ENCODE measurements at regions not wholly inside any gene's neighbourhood (a gene's known extent, or its start where the extent isn't known, plus 50 kb on each side); places are given as distances from the start of the nearest gene placed in this dataset.
"Not testable (repeated sequence)": the region's sequence is repeated elsewhere in the genome, so short reads cannot be mapped to it uniquely, and the experiment has no call there.

DNA sequence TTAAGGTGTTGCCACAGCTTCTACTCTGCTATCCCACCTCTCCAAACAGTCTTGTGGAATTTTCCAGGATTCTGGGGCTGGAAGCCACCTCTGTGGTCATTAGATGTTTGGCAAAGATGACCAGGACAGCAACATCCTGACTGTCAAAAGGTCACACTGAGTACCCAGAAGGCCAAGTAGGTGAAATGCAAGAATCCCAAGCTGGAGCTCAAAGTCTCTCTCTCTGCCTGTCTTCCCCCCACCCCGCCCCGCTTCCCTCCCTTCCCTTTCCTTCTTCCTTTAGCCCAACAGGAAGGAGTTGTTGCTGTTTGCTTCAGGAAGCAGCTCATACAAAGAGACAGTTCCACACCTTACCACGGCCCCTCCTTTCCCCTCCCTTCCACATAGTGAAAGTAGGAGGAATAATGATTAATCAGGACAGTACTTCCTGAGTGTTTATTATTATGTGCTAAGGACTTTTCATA lies 75.6 kb upstream of the SLC2A1 start:
- DNase-seq (ENCODE audit: low read depth, low spot score): no peak
- H3K4me1 ChIP-seq (ENCODE audit: control insufficient read depth, insufficient read depth, low read length): no peaks in the 10 kb centered on the region; the same call in 1 of the 2 replicates
- no peak overlapping the region for H3K27ac ChIP-seq (ENCODE audit: low read length)

DNA sequence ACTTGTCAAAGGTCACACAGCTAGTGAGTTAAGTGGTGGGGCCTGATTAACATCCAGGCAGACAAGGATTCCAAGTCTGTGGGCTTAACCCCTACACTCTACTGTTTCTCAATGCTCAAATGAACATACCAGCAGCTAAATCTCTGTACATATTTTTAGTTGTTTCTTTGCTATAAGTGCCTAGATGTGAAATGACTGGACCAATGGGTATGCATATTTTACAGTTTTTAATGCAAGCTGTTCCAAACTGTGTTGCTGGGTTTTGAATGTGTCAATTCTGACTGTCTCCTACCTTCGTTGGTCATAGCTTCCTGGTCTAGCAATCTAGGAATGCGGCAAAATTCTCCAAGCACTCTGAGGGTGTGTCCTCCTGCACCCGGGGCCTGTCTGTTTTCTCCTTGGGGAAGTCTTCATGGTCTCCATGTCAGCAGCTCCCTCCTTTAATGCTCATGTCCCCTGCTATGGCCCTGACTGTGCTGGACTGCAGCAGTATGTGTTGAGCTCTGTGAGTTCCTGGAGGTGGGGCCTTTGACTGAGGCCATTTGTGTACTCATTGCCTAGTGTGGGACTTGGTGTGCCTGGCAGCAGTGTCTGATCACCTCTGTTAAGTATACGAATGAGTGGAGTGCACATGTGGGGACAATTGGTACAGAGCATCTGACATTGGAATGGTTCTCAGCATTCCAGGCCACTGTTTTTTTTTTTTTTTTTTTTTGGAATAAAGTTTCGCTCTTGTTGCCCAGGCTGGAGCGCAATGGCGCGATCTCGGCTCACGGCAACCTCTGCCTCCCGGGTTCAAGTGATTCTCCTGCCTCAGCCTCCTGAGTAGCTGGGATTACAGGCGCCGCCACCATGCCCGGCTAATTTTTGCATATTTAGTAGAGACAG lies 72.9 kb upstream of the SLC2A1 start:
- Histone ChIP-seq H3K4me1 (ENCODE audit: control insufficient read depth, insufficient read depth, low read length) (no peaks in the 10 kb centered on the region; the same call in 1 of the 2 replicates), H3K4me3 (ENCODE audit: low read length) (no peak overlapping the region), H3K36me3 (ENCODE audit: control insufficient read depth, insufficient read depth, low read length) (no peaks in the 10 kb centered on the region), H3K27ac (ENCODE audit: low read length) (no peak overlapping the region), H3K27me3 (ENCODE audit: control insufficient read depth, insufficient read depth, low read length) (no peaks in the 10 kb centered on the region), H3K9me3 (ENCODE audit: control insufficient read depth, insufficient read depth, low read length) (no peaks in the 10 kb centered on the region)
- WGBS (ENCODE audit: insufficient coverage, insufficient read length): no CpG with 5 or more reads among the region's 14 CpGs
- DNase-seq (ENCODE audit: low read depth, low spot score): no peak

More for the DNA sequence above, 75.6 kb upstream of the SLC2A1 start:
- H3K4me3 ChIP-seq (ENCODE audit: low read length): no peak overlapping the region
- no peaks in the 10 kb centered on the region for H3K27me3 ChIP-seq (ENCODE audit: control insufficient read depth, insufficient read depth, low read length)
- H3K9me3 ChIP-seq (ENCODE audit: control insufficient read depth, insufficient read depth, low read length): no peaks in the 10 kb centered on the region
- no CpG with 5 or more reads among the region's 3 CpGs for WGBS (ENCODE audit: insufficient coverage, insufficient read length)
- no peaks in the 10 kb centered on the region for H3K36me3 ChIP-seq (ENCODE audit: control insufficient read depth, insufficient read depth, low read length)

DNA sequence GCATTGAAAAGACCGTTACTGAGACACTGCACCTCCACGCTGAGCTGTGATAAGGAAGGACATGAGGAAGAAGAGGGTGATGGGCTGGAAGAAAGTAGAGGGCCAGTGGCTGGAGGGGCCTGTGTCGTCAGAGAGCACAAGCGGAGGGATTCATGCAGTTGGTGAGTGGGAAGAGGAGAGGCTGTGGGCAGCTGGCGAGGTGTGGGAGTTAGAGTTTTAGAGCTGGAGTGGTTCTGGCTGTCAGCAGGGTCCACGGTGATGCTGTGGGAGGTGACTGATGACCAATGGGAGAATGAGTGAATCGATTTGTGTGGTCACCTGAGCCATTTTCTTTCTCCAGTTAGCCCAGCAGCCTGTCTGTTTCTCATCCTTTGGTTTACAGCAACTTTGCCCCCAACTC lies 66.2 kb upstream of the SLC2A1 start:
- no peaks in the 10 kb centered on the region for H3K36me3 ChIP-seq (ENCODE audit: control insufficient read depth, insufficient read depth, low read length)
- no peak for DNase-seq (ENCODE audit: low read depth, low spot score)
- no peaks in the 10 kb centered on the region for H3K9me3 ChIP-seq (ENCODE audit: control insufficient read depth, insufficient read depth, low read length)
- H3K4me3 ChIP-seq (ENCODE audit: low read length): no peak overlapping the region
- WGBS (ENCODE audit: insufficient coverage, insufficient read length): no CpG with 5 or more reads among the region's 7 CpGs
- no peak overlapping the region for H3K27ac ChIP-seq (ENCODE audit: low read length)
- no peaks in the 10 kb centered on the region for H3K27me3 ChIP-seq (ENCODE audit: control insufficient read depth, insufficient read depth, low read length)
- no peaks in the 10 kb centered on the region for H3K4me1 ChIP-seq (ENCODE audit: control insufficient read depth, insufficient read depth, low read length)

GRCh38 chr1:43021547-43022474 lies 63.1 kb upstream of the SLC2A1 start:
- DNase-seq (ENCODE audit: low read depth, low spot score): no peak
- Histone ChIP-seq H3K27ac (ENCODE audit: low read length) (no peak overlapping the region), H3K4me3 (ENCODE audit: low read length) (no peak overlapping the region), H3K4me1 (ENCODE audit: control insufficient read depth, insufficient read depth, low read length) (no peaks in the 10 kb centered on the region), H3K9me3 (ENCODE audit: control insufficient read depth, insufficient read depth, low read length) (no peaks in the 10 kb centered on the region), H3K36me3 (ENCODE audit: control insufficient read depth, insufficient read depth, low read length) (no peaks in the 10 kb centered on the region), H3K27me3 (ENCODE audit: control insufficient read depth, insufficient read depth, low read length) (no peaks in the 10 kb centered on the region)
- WGBS (ENCODE audit: insufficient coverage, insufficient read length): no CpG with 5 or more reads among the region's 14 CpGs

GRCh38 chr1:43019226-43019625 lies 60.6 kb upstream of the SLC2A1 start:
- Histone ChIP-seq H3K36me3 (ENCODE audit: control insufficient read depth, insufficient read depth, low read length) (no peaks in the 10 kb centered on the region), H3K27me3 (ENCODE audit: control insufficient read depth, insufficient read depth, low read length) (no peaks in the 10 kb centered on the region), H3K4me3 (ENCODE audit: low read length) (no peak overlapping the region), H3K27ac (ENCODE audit: low read length) (no peak overlapping the region), H3K9me3 (ENCODE audit: control insufficient read depth, insufficient read depth, low read length) (no peaks in the 10 kb centered on the region), H3K4me1 (ENCODE audit: control insufficient read depth, insufficient read depth, low read length) (no peaks in the 10 kb centered on the region)
- no CpG with 5 or more reads among the region's 3 CpGs for WGBS (ENCODE audit: insufficient coverage, insufficient read length)
- no peak for DNase-seq (ENCODE audit: low read depth, low spot score)

DNA sequence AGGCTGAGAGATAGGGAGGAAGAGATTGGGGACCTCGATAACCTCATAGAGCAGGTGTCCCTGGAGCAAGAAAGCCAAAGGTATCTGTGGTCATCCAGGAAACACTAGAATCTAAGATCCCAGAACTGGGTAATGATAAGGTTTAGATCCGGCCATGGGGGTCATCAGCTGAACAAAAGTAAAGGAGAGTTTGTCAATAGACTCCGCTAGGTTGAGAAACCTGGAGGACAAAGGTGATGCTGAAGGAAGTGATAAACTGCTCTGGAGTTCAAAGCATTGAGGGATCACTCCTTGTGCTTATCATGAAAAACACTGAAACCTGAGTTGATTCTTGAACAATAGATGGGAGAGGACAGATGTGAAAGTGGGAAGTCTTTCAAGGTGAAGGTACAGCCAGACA lies 59.5 kb upstream of the SLC2A1 start:
- no CpG with 5 or more reads among the region's 3 CpGs for WGBS (ENCODE audit: insufficient coverage, insufficient read length)
- no peaks in the 10 kb centered on the region for H3K4me1 ChIP-seq (ENCODE audit: control insufficient read depth, insufficient read depth, low read length)
- H3K36me3 ChIP-seq (ENCODE audit: control insufficient read depth, insufficient read depth, low read length): no peaks in the 10 kb centered on the region
- H3K4me3 ChIP-seq (ENCODE audit: low read length): no peak overlapping the region
- no peak for DNase-seq (ENCODE audit: low read depth, low spot score)
- H3K27ac ChIP-seq (ENCODE audit: low read length): no peak overlapping the region
- H3K9me3 ChIP-seq (ENCODE audit: control insufficient read depth, insufficient read depth, low read length): no peaks in the 10 kb centered on the region
- H3K27me3 ChIP-seq (ENCODE audit: control insufficient read depth, insufficient read depth, low read length): no peaks in the 10 kb centered on the region

GRCh38 chr1:43015269-43015668 lies 56.6 kb upstream of the SLC2A1 start:
- Histone ChIP-seq H3K9me3 (ENCODE audit: control insufficient read depth, insufficient read depth, low read length) (no peaks in the 10 kb centered on the region), H3K27me3 (ENCODE audit: control insufficient read depth, insufficient read depth, low read length) (no peaks in the 10 kb centered on the region), H3K4me3 (ENCODE audit: low read length) (no peak overlapping the region), H3K4me1 (ENCODE audit: control insufficient read depth, insufficient read depth, low read length) (no peaks in the 10 kb centered on the region), H3K27ac (ENCODE audit: low read length) (no peak overlapping the region), H3K36me3 (ENCODE audit: control insufficient read depth, insufficient read depth, low read length) (no peaks in the 10 kb centered on the region)
- no CpG with 5 or more reads among the region's 3 CpGs for WGBS (ENCODE audit: insufficient coverage, insufficient read length)
- DNase-seq (ENCODE audit: low read depth, low spot score): no peak

DNA sequence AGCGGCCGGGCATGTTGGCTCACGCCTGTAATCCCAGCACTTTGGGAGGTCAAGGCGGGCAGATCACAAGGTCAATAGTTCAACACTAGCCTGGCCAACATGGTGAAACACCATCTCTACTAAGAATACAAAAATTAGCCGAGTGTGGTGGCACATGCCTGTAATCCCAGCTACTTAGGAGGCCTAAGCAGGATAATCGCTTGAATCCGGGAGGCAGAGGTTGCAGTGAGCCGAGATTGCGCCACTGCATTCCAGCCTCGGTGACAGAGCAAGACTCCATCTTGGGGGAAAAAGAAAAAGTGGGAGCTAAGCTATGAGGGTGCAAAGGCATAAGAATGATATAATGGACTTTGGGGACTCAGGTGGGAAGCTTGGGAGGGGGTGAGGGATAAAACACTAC lies 55.9 kb upstream of the SLC2A1 start:
- not testable (repeated sequence) for DNase-seq (ENCODE audit: low read depth, low spot score); H3K27me3 ChIP-seq (ENCODE audit: control insufficient read depth, insufficient read depth, low read length); H3K4me3 ChIP-seq (ENCODE audit: low read length); H3K36me3 ChIP-seq (ENCODE audit: control insufficient read depth, insufficient read depth, low read length); H3K27ac ChIP-seq (ENCODE audit: low read length); H3K4me1 ChIP-seq (ENCODE audit: control insufficient read depth, insufficient read depth, low read length); H3K9me3 ChIP-seq (ENCODE audit: control insufficient read depth, insufficient read depth, low read length)
- WGBS (ENCODE audit: insufficient coverage, insufficient read length): no CpG with 5 or more reads among the region's 10 CpGs

DNA sequence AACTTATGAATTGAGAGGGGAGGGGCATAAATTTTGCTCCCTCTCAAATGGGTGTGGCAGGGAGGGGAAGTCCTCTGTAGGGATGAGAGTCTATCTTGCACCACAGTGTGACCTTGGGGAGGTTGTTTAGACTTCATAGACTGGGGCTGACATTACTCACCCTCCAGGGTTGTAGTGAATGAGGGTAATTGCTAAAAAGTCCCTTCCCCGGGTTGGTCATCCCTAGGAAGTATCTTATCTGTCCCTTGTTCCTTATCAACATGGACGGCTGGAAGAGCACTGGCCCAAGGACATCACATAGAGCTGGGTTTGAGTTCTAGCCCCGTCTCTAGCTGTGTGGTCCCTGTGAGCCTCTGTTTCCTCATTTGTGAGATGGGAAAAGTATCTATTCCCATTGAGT lies 52.4 kb upstream of the SLC2A1 start:
- no peak for DNase-seq (ENCODE audit: low read depth, low spot score)
- Histone ChIP-seq H3K27ac (ENCODE audit: low read length) (no peak overlapping the region), H3K27me3 (ENCODE audit: control insufficient read depth, insufficient read depth, low read length) (no peaks in the 10 kb centered on the region), H3K36me3 (ENCODE audit: control insufficient read depth, insufficient read depth, low read length) (no peaks in the 10 kb centered on the region), H3K4me3 (ENCODE audit: low read length) (no peak overlapping the region), H3K4me1 (ENCODE audit: control insufficient read depth, insufficient read depth, low read length) (peaks cover 9% of the 10 kb centered on the region), H3K9me3 (ENCODE audit: control insufficient read depth, insufficient read depth, low read length) (no peaks in the 10 kb centered on the region)
- no CpG with 5 or more reads among the region's 3 CpGs for WGBS (ENCODE audit: insufficient coverage, insufficient read length)

DNA sequence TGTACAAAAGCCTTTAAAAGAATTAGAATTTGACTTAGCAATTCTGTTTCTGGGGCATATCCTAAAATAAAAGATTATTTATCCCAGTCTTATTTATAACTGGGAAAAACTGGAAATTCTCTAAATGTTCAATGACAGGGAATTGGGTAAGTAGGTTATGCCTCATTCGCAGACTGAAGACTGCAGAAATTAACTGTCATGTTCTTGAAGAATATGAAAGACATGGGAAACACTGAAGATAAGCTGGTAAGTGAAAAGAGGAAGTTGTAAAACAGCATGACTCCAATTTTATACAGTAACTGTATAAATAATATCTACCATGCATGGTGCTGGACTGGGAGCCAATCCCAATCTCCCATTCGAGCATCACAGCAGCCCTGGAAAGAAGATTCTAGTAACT lies 50.6 kb upstream of the SLC2A1 start:
- WGBS (ENCODE audit: insufficient coverage, insufficient read length): no CpG with 5 or more reads among the region's 2 CpGs
- Histone ChIP-seq H3K9me3 (ENCODE audit: control insufficient read depth, insufficient read depth, low read length) (no peaks in the 10 kb centered on the region), H3K4me1 (ENCODE audit: control insufficient read depth, insufficient read depth, low read length) (peaks cover 11% of the 10 kb centered on the region), H3K27ac (ENCODE audit: low read length) (no peak overlapping the region), H3K27me3 (ENCODE audit: control insufficient read depth, insufficient read depth, low read length) (no peaks in the 10 kb centered on the region), H3K4me3 (ENCODE audit: low read length) (no peak overlapping the region), H3K36me3 (ENCODE audit: control insufficient read depth, insufficient read depth, low read length) (no peaks in the 10 kb centered on the region)
- no peak for DNase-seq (ENCODE audit: low read depth, low spot score)
